Liver (tissue), 7 donors: ENCODE measurements at regions not wholly inside any gene's neighbourhood (a gene's known extent, or its start where the extent isn't known, plus 50 kb on each side); places are given as distances from the start of the nearest gene placed in this dataset.

Experiments
- DNase-seq: peaks from one replicate; pipeline ENCODE4 v3.0.0-alpha.2; 2017; ENCODE audit warnings: low spot score
- H3K27ac ChIP-seq, 2 donors: one replicate each; pipeline ENCODE4 v1.7.0; 2013; ENCODE audit warnings: inconsistent platforms in 2 of 2, low read length in 2 of 2, control low read depth in 1 of 2, low read depth in 1 of 2, mild to moderate bottlenecking in 1 of 2
- H3K27me3 ChIP-seq, 4 donors: one replicate each; pipeline versions ENCODE4 v1.6.1 to v1.7.0; 2013; ENCODE audit warnings: low read length in 3 of 4, inconsistent platforms in 1 of 4, mild to moderate bottlenecking in 1 of 4, moderate library complexity in 1 of 4; ENCODE audit not compliant: control insufficient read depth in 4 of 4, insufficient read depth in 4 of 4
- H3K36me3 ChIP-seq, 4 donors: one replicate each; pipeline versions ENCODE4 v1.6.1 to v1.7.0; 2013; ENCODE audit warnings: low read length in 3 of 4, mild to moderate bottlenecking in 3 of 4, low read depth in 1 of 4, moderate library complexity in 1 of 4; ENCODE audit not compliant: control insufficient read depth in 4 of 4, insufficient read depth in 3 of 4
- H3K4me1 ChIP-seq, 4 donors: one replicate each; pipeline versions ENCODE4 v1.6.1 to v1.7.0; 2013; ENCODE audit warnings: low read length in 3 of 4, mild to moderate bottlenecking in 3 of 4, moderate library complexity in 1 of 4; ENCODE audit not compliant: control insufficient read depth in 4 of 4, insufficient read depth in 4 of 4
- H3K4me3 ChIP-seq, 3 donors: one replicate each; pipeline versions ENCODE4 v1.6.1 to v1.7.0; 2013; ENCODE audit warnings: low read length in 3 of 3, control low read depth in 1 of 3, low read depth in 1 of 3, mild to moderate bottlenecking in 1 of 3
- H3K9ac ChIP-seq, 2 donors: one replicate each; pipeline ENCODE4 v1.7.0; 2013; ENCODE audit warnings: low read length in 2 of 2, mild to moderate bottlenecking in 2 of 2, moderate library complexity in 2 of 2, control low read depth in 1 of 2, low read depth in 1 of 2
- H3K9me3 ChIP-seq, 4 donors: one replicate each; pipeline versions ENCODE4 v1.6.1 to v1.7.0; 2013; ENCODE audit warnings: low read length in 3 of 4; ENCODE audit not compliant: control insufficient read depth in 4 of 4
- ATF3 ChIP-seq: IDR thresholded peaks from 2 replicates; pipeline ENCODE4 v1.6.1; 2016; ENCODE audit warnings: antibody characterized with exemption
- EGR1 ChIP-seq, 2 donors: IDR thresholded peaks; 2 replicates each; pipeline ENCODE4 v1.6.1; 2016 to 2018; ENCODE audit warnings: antibody characterized with exemption in 2 of 2, low read depth in 2 of 2
- FOXA2 ChIP-seq: IDR thresholded peaks from 2 replicates; pipeline ENCODE4 v1.6.1; 2016; ENCODE audit warnings: antibody characterized with exemption
- GABPA ChIP-seq, 2 donors: IDR thresholded peaks in 1 of 2; conservative IDR thresholded peaks in 1 of 2; 2 replicates each; pipeline ENCODE4 v1.6.1; 2016; ENCODE audit warnings: antibody characterized with exemption in 2 of 2, mild to moderate bottlenecking in 1 of 2, moderate library complexity in 1 of 2
- HNF4A ChIP-seq, 2 donors: conservative IDR thresholded peaks; 2 replicates each; pipeline ENCODE4 v1.6.1; 2016; ENCODE audit warnings: antibody characterized with exemption in 2 of 2, mild to moderate bottlenecking in 2 of 2
- HNF4G ChIP-seq: IDR thresholded peaks from 2 replicates; pipeline ENCODE4 v1.6.1; 2016; ENCODE audit warnings: antibody characterized with exemption
- JUND ChIP-seq, 2 donors: IDR thresholded peaks; 2 replicates each; pipeline ENCODE4 v1.6.1; 2016; ENCODE audit warnings: antibody characterized with exemption in 2 of 2
- MAX ChIP-seq: IDR thresholded peaks from 2 replicates; pipeline ENCODE4 v1.6.1; 2016; ENCODE audit warnings: antibody characterized with exemption
- NR2F2 ChIP-seq: IDR thresholded peaks from 2 replicates; pipeline ENCODE4 v1.6.1; 2016; ENCODE audit warnings: antibody characterized with exemption
- RAD21 ChIP-seq, 2 donors: IDR thresholded peaks; 2 replicates each; pipeline ENCODE4 v1.6.1; 2016; ENCODE audit warnings: antibody characterized with exemption in 2 of 2, mild to moderate bottlenecking in 2 of 2
- REST ChIP-seq: IDR thresholded peaks from 2 replicates; pipeline ENCODE4 v1.6.1; 2016; ENCODE audit warnings: antibody characterized with exemption, mild to moderate bottlenecking
- RXRA ChIP-seq, 2 donors: IDR thresholded peaks; 2 replicates each; pipeline ENCODE4 v1.6.1; 2017 to 2018; ENCODE audit warnings: antibody characterized with exemption in 2 of 2, mild to moderate bottlenecking in 1 of 2
- SP1 ChIP-seq: IDR thresholded peaks from 2 replicates; pipeline ENCODE4 v1.6.1; 2018; ENCODE audit warnings: antibody characterized with exemption, mild to moderate bottlenecking
- YY1 ChIP-seq: IDR thresholded peaks from 2 replicates; pipeline ENCODE4 v1.6.1; 2016; ENCODE audit warnings: antibody characterized with exemption, mild to moderate bottlenecking
- ZBTB33 ChIP-seq: IDR thresholded peaks from 2 replicates; pipeline ENCODE4 v1.6.1; 2016; ENCODE audit warnings: antibody characterized with exemption
- WGBS: extraction: QIAGEN DNeasy Blood & Tissue Kit; methylation state at CpG from one replicate; pipeline ENCODE4 v1.1.7; 2013; 5-methylcytosine and 5-hydroxymethylcytosine counted together
- donor health status: healthy.
- donor health status: healthy.
- donor health status: healthy.
- donor health status: healthy.

GRCh38 chr4:10348241-10348640 is 109.0 kb downstream of the ZNF518B start:
- Histone ChIP-seq H3K4me1 (no peaks in the 10 kb centered on the region), H3K27me3 (no peaks in the 10 kb centered on the region), H3K27ac (no peak overlapping the region), H3K4me3 (no peak overlapping the region), H3K9ac (no peak overlapping the region), H3K9me3 (peaks cover 0 to 4% (median 0%) of the 10 kb centered on the region in 4 donors), H3K36me3 (no peaks in the 10 kb centered on the region)
- DNase-seq: no peak
- TF ChIP-seq ATF3 (no peak), REST (no peak), EGR1 (IDR thresholded peaks at IDR 0.05; ENCODE audit: low read depth in 2 of 2) (no peak), RXRA (IDR thresholded peaks at IDR 0.05) (no peak), JUND (IDR thresholded peaks at IDR 0.05) (no peak), NR2F2 (no peak), GABPA (IDR thresholded peaks at IDR 0.05 in 1 of 2, conservative IDR thresholded peaks at IDR 0.05 in 1 of 2) (no peak), ZBTB33 (no peak), RAD21 (IDR thresholded peaks at IDR 0.05) (no peak), HNF4A (conservative IDR thresholded peaks at IDR 0.05) (no peak), SP1 (no peak), MAX (no peak), HNF4G (no peak), FOXA2 (no peak)

GRCh38 chr4:10347815-10348214 is 109.4 kb downstream of the ZNF518B start:
- no peak overlapping the region for H3K4me3 ChIP-seq
- H3K36me3 ChIP-seq: no peaks in the 10 kb centered on the region
- 69% methylated on average over 1 of the region's 1 CpG for WGBS
- no peaks in the 10 kb centered on the region for H3K4me1 ChIP-seq
- DNase-seq: no peak
- no peaks in the 10 kb centered on the region for H3K27me3 ChIP-seq
- peaks cover 0 to 4% (median 0%) of the 10 kb centered on the region in 4 donors for H3K9me3 ChIP-seq
- no peak overlapping the region for H3K27ac ChIP-seq
- no peak overlapping the region for H3K9ac ChIP-seq
- TF ChIP-seq EGR1 (IDR thresholded peaks at IDR 0.05; ENCODE audit: low read depth in 2 of 2): no peak
- peak; percentile 20 for TF ChIP-seq YY1
